Stimulated activated CD4-positive, alpha-beta T cell treated with anti-CD3 and anti-CD28 coated beads, TNF-alpha, amount 100 ng/mL, for 48 hours (primary cell): ENCODE measurements at regions not wholly inside any gene's neighbourhood (a gene's known extent, or its start where the extent isn't known, plus 50 kb on each side); places are given as distances from the start of the nearest gene placed in this dataset.
"Not testable (repeated sequence)": the region's sequence is repeated elsewhere in the genome, so short reads cannot be mapped to it uniquely, and the experiment has no call there.

ENCODE experiments used
- DNase-seq, 3 donors: peaks; one replicate each; pipeline ENCODE4 v3.0.0-alpha.2; 2020; ENCODE audit warnings: low read depth in 3 of 3

DNA sequence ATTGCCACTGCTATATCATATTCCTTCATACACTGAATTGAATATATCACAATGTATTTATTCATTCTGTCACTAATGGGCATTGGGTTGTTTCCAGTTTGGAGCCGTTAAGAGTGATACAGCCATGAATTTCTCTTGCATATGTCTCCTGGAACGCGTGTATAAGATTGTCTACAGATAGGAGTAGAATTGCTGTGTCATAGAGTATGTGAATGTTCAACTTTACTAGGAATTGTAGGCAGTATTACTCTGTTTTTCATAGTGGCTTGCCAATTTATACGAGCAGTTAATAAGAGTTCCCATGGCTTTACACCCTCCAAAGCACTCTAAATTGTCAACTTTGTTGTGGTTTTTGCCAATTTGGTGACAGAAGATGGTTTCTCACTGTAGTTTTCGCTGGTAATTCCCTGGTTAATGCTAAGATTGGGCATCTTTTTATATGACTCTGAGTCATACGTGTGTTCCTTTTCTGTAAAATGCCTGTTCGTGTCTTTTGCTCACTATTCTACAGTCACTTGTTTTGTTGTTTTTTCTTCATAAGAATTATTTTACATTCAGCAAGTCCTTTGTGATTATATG is 136.1 kb upstream of the LIPC start:
- no peak for DNase-seq

DNA sequence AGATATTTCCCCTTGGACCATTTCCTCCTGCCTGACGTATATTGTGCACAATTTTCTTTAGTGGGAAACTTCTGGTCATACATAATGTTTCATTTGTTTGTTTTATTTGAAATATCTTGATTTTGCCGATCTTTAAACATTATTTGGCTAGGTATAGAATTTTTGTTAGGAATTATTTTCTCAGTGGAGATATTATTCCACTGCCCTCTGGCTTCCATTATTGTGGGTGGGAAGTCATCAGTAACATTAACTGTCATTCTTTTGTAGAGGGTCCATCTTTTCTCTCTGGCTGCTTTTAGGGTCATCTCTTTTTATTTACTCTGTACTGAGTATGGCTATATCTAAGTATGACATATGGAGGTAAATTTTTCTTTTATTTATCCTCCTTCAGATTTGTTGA is 135.5 kb upstream of the LIPC start:
- no peak for DNase-seq

DNA sequence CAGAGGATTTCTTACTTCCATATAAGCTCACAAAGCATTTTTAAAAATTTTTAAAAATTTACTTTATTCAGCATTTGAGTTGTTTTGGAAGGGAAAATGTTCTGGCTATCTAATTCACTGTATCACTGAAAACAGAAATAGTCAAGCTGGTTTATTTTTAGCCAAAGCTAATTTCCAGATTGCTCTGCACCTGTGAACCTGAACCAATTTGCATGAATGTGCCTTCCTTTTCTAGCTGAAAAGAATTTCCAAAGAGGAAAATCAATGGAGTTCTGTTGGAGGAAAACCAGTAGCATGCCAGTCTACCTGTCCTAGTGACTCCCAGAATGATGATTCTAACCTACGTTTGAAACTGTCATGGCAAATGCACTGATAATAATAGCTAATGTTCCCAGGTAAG is 134.2 kb upstream of the LIPC start:
- no peak for DNase-seq

DNA sequence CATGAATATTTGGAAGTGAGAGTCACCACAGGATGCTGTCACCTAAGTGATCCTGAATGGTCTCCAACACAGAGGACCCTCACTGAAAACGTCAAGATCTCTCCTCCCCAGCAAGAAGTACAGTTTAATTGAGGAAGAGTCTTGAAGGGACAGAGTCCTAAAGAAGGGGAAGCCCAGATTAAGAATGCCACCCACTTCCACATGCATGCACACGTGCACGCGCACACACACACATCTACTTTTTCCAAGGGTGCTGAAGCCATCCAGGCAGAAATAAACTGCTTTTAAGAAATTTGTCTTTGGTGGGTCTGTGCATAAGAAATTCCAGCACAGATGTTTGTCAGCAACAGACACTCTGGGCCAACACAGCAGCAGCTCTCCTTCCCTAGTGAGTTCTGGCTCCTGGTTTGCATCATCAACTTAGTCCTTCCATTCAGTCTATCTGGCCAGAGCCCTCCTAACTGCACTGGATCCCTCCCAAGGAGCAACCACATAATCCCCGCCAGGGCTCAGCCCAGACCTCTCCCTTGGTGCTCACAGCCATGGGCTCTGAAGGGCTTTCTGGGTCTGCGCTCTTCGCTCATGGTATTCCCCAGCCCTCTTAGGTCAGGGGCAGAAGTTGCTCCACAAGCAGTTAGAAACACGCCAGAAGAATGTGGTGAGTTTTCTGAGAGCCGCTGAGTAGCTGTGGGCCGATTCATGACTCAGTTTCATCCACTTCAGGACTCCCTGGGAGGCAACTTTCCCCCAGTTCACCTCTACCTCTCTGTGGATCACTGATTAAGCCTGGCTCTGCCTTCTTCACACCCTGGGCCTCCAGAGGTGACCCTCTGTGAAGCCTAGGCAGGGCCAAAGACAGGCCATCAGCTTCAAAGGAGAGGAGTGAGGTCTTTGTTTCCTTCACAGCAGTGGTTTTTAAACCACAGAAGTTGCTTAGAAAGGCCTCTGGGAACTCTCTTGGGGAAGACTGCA is 132.6 kb upstream of the LIPC start:
- DNase-seq: no peak

DNA sequence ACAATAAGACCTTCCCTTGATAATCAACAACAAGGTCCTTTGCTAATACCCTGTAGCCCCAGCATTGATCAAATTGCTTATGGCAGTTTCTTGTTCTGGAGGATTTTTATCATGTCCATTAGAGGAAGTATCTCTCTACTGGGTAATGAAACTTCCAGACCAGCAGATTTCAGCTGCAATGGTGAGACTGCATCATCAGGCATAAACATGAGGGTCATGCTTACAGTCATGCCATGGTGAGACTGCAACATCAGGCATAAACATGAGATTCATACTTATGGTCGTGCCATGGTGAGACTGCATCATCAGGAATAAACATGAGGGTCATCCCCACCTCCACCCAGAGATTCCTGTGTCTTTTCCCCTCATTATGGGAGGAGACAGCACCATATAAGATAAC is 129.0 kb upstream of the LIPC start:
- DNase-seq: no peak

DNA sequence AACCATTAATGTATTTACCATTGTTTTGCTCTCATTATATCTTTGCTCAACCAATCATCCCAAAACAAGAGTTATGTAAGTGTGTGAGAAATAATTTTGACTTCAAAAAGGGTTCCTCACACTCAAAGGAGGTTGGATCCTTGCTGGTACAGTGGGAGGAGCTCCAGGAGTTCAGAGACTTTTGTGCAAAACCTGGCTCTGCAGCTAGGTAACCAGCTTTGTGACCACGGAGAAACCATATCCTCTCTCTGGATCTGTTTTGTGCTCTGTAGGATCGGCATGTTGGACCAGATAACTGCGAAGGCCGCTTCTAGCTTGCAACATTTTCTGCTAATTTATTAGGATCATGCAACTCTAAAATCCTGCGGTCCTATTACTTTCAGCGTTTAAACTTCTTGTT is 128.6 kb upstream of the LIPC start:
- no peak for DNase-seq

DNA sequence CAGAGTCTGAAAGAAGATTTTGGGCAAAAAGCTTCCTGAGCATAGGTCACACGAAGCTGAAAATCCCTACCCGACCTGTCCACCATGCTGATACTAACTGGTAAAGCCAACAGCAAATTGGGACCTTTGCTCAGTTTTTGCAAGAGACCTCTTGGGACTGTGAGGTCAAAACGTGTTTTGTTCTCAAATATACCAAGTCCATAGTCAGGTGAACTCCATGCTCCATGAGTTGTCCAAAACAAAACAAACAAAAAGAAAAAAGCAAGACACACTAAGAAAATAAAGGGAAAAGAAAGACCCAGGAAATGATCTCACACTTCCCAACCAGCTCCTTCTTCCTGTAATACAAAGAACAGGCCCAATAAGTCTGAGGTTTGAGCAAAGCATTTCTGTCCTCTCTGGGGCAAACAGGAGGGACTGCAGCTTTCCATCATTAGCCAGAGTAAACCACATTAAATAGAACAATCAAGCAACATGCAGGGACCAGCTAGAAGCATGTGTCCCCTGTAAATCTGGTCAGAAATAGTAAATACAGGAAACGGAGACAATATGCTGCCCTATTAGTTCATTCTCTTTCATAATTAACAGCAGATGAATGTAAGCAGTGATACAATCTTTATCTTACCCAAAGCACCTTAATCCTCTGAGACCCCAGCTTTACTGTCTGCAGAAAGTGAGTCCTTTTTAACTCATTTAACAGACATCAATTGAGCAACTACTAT is 125.0 kb upstream of the LIPC start:
- DNase-seq: no peak

DNA sequence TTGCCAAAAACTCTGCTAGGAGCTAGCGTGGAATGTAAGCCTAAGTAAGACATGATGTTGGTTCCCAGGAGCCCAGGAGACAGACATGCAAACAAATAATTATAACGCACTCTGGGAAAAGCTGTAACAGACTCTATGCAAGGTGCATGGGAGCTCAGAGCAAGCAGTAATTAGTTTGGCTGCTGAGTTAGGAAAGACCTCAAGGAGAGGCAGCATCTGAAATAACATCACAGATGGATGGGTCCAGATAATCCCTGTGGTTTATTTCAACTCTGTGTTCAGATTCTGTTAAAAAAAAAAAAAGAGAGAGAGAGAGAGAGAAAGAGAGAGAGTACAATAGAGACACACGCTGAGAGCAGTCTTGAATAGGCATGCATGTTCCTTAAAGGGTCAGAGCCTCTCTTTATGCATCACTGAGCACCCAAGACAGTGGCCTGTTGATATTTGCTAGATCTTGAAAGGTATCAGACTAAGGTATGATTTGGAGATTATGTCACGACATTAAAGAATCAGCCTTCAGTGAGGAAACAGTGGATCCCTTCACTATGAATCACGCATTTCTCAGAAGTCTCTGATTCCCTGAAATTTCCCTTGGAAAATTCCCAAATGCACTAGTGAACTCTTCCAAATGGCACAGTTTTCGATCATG is 124.4 kb upstream of the LIPC start:
- DNase-seq: no peak

DNA sequence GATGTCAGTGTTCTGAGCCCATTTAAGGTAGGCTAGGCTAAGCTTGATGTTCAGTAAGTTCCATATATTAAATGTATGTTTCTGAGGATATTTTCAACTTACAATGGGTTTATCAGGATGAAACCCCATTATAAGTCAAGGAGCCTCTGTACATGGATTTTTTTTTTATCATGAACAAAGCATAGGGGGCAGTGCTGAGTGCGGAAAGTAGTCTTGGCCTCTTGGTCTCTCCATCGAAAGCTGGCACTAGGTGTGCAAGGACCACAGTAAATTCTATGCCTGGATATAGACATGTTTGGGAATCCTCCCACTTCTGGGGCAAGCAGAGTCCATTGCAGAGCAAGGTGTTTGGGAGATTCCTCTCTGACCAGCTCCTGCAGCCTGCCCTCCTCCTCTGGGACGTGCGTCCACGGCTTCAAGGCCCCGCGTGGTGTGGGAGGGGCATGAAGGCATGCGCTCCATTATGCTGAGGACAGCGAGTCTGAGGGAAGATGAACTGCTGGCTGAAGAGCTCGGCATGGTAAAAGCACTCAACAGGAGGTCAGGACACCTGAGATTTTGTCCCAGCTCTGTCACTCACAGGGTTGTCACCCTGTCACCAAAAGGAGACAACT is 122.9 kb upstream of the LIPC start:
- DNase-seq: no peak

DNA sequence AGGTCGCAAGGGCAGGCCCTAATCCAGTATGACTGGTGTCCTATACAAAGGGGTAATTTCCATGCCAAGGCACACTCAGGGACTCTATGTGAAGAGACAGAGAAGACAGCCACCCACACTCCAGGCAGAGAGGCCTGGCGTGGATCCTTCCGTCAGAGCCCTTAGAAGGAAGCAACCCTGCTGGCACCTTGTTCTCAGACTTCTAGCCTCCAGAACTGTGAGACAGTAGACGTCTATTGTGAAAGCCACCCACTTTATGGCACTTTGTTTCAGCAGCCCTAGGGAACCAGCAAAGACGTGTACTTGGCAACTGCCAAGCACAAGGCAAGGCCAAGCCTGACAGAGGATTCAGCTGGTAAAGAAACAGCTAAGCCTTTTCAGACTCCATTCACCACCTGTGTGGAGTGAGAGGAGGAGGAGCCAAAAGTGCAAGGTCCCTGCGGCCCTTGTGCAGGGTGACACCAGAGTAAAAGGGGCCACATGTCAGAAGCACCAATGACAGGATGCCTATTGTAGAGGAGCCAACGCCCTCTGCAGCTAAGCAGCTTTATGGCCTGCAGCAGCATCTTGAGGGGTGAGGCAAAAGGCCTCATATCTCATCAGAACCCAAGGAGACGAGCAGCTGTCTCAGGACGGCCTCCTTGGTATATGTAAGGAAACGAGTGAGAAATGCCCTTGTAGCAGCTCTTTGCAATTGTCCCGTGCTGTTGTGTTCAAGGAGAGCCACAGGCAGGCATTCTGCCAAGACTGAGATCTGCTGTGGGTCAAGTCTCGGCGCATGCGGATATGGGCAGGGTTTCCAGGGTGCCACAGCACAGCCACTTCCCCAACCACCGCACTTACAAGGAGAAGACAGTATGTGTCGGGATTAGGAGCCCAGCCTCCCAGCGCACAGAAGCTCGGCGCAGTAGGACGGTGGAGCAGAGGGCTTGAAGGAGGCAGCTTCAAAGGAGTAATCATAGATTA is 121.5 kb upstream of the LIPC start:
- no peak for DNase-seq

DNA sequence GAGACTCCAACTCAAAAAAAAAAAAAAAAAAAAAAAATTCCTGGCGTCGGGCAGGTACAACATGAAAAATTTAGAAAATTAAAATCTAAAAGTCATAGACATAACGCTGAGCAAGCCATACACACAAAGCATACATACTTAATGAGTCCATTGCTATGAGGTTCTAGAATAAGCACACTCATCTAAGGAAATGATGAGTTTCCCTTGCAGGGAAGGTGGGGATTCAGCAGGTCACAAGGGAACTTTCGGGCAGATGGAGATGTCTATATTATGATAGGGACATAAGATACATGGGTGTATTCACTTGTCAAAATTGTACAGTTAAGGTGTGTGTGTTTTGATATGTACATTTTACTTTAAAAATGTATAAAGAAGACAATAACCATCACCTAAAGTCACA is 120.2 kb upstream of the LIPC start:
- DNase-seq: no peak

DNA sequence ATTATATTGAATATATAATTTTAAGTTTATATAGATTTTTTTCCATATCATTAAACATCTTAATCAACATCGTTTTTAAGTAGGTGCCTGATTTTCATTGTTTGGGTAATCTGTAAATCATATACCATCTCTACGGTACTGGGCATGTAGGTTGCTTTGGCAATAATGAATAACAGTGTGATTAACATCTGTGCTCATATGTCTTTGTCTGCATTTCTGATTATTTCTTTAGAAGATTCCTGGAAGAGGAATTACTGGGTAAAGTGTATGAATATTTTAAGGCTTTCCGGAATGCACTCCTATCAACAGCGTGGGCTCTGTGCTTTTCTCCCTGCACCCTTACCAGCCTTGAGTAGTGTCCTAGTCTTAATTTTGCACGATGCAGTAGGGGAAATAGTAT is 119.8 kb upstream of the LIPC start:
- no peak for DNase-seq

DNA sequence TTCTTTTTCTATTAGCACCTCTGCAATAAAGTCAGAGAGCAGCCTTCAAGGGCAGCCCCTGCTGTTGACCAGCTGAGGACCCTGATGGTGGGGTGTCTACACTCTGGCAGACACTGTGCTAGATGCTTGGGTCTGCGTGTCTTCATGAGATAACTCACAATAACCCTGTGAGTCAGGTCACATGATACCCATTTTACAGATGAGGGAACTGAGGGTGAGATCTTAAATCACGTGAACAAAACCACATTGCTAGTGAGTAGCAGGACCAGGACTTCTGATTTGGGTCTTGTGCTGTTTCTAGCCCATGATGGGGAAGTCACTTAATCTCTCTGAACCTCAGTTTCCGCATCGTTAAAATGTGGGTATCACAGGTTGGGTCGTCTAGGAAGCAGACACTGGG is 118.5 kb upstream of the LIPC start:
- no peak for DNase-seq

DNA sequence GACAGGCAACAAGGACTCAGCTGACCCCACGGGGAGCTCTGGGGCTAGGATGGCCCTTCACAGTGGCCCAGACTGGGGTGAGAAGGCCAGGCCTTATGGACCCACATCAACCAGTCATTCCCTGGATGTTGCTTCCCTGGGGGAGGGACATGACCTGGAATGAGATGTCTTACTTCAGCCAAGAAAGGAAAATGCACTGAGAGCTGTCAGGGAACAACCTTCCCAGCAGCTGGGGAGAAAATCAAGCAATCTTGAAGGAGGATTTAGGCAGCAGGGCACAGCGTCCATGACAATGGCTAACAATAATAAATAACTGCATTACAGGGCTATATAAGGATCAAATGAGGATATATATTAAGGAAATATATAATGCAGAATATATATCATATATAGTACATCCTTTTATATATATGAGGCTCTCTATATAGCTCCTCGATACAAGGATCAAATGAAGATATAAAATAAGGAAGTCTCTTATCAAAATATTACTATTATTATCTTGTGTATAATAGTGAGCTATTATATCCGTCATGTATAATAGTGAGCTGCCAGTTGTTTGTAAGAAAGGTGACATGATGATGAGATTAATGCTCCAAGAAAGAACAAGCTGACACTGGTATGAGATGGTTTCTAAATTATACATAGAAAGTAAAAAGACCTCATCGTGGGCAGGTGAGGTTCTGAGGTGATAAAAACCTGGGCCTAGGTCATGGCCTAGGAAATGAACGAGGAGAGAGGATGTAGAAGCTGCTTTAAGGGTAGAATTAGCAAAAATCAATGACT is 117.8 kb upstream of the LIPC start:
- DNase-seq: no peak

DNA sequence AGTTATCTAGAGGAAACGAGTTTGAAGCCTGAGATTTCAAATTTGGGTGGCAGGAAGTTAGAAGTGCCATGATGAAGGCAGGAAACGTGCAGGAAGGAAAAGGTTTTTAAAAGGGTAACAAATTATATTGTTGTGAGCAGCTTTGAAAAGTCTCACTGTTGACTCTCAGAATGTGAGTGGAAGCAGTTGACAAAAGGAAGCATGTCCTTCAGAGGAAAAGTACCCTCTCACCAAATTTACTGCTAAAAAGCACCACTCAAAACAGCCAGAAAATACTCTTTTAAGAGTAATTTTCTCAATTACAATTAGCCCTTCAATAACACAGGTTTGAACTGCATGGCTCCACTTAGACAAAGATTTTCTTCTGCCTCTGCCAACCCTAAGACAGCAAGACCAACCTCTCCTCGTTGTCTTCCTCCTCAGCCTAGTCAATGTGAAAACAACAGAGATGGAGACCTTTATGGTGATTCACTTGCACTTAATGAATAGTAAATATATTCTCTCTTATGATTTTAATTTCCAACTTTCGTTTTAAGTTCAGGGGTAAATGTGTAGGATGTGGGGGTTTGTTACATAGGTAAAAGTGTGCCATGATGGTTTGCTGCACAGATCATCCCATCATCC is 117.1 kb upstream of the LIPC start:
- no peak for DNase-seq

DNA sequence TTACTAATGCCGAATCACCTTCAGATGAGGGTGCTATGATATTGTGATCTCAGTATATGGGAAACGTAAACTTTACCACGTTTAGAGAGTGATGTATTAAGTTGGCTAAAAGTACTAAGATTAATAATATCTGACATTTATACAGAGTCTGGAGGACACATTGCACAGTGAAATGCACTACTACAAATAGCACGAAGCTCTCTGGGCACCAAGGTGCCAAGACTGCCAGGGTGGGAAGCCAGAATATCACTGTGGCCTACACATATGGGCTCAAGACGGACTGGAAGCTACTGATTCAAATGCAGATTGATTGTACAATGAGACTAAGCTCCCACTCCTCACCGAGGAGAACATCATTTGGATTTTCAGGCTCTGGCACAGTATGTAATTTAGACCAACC is 113.3 kb upstream of the LIPC start:
- DNase-seq: no peak

DNA sequence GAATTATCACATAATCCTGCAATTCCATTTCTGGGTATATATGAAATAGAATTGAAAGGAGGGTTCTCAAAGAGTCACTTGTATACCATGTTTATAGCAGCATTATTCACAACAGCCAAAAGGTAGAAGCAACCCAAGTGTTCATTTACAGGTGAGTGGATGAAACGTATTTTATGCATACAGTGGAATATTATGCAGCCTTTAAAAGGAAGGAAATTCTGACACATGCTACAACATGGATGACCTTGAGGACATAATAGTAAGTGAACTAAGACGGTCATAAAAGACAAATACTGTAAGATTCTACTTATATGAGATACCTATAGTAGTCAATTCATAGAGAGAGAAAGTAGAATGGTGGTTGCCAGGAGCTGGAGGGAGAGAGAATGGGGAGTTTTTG is 110.8 kb upstream of the LIPC start:
- DNase-seq: no peak

DNA sequence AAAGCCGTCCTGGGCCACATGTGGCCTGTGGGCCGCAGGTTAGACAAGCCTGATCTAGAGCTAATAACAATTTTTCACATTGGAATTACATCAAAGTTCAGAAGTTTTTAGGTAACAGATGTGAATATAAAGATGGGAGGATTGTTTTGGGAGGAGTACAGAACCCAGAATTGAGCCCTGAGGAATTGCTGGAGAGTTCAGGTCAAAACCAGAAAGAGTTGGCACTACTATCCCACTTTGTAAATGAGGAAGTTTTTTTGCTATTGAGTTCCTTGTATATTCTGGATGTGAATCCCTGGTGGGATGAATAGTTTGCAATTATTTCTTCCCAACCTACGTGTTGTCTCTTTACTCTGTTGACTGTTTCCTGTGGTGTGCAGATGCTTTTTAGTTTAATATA is 109.5 kb upstream of the LIPC start:
- no peak for DNase-seq

DNA sequence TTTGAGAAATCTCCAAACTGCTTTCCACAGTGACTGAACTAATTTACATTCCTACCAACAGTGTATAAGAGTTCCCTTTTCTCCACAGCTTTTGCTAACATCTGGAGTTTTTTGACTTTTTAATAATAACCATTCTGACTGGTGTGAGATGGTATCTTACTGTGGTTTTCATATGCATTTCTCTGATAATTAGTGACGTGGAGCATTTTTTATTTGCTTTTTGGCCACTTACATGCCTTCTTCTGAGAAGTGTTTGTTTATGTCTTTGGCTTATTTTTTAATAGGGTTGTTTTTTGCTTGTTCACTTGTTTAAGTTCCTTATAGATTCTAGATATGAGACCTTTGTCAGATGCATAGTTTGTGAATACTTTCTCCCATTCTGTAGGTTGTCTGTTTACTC is 108.5 kb upstream of the LIPC start:
- not testable (repeated sequence) for DNase-seq
